ENCODE measurements at regions not wholly inside any gene's neighbourhood (a gene's known extent, or its start where the extent isn't known, plus 50 kb on each side); places are given as distances from the start of the nearest gene placed in this dataset.

DNA sequence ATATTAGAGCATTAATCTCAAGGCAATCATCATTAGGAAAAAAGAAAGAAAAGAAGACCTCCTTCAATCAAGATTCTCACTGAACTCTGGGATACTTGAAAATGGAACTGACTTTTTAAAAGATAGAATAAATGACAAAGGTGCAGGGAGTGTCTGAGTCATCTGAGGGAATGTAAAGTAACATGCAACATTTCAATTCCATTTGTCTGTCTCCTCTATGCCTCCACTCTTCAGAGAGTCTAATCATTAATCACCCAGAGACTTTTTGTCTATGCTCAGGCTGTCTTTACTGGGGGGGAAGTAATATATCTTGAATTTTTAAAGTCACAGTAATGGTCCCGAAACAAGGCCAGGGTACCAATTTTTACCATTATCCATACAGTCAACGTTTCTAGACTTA is 55.0 kb upstream of the PACRGL start (continued):
- TF ChIP-seq CUX1 (CRISPR knock-in tag; IDR thresholded peaks at IDR 0.05) (no peak), SPI1 (IDR thresholded peaks at IDR 0.05; ENCODE audit: borderline replicate concordance, low read depth, low read length) (no peak), ZNF766 (CRISPR knock-in tag; conservative IDR thresholded peaks at IDR 0.05) (no peak), RFX7 (CRISPR knock-in tag; IDR thresholded peaks at IDR 0.05) (no peak), TSC22D4 (tag; IDR thresholded peaks at IDR 0.05) (no peak)

DNA sequence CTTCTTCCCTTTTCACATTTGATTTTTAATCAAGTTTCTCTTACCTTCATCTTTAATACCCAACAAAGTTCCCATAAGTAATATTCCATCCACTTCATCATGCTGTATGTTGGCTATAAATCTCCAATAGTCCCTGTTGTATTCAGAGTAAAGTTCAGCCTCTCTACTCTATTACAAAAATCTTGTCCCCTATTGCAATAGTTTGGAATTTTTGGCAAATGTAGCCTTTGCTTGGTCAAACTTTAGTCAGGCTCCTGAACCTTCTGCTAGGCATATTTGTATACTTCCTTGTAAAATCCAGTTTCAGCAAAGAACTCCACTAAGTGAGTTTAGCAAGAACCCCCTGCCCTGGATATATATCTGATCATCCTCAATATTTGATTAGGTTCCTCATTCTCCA is 54.0 kb upstream of the PACRGL start:
- CTCF ChIA-PET (ENCODE audit: low intra/inter-chr PET ratio), result no interaction called here
- intact Hi-C loops (cut with micrococcal nuclease), result no loop called here
- Histone ChIP-seq H3K36me3 (ENCODE audit: control insufficient read depth, insufficient read depth, low read length) (no peaks in the 10 kb centered on the region), H3K27ac (ENCODE audit: extremely low read depth, low read depth, low read length) (no peak overlapping the region), H3K27me3 (ENCODE audit: control insufficient read depth in 2 of 2, insufficient read depth in 2 of 2, low read length in 2 of 2) (no peaks in the 10 kb centered on the region), H3K79me2 (ENCODE audit: control insufficient read depth, insufficient read depth, low read length) (no peaks in the 10 kb centered on the region), H3K9me3 (replicated peaks; ENCODE audit: control insufficient read depth, insufficient read depth, low read depth, low read length) (no peaks in the 10 kb centered on the region), H2AFZ (ENCODE audit: low read depth, low read length) (no peak overlapping the region), H4K20me1 (replicated peaks; ENCODE audit: control insufficient read depth, insufficient read depth, low read length) (no peaks in the 10 kb centered on the region), H3K4me3 (no peak overlapping the region), H3K4me1 (replicated peaks in 1 of 2; ENCODE audit: control insufficient read depth in 2 of 2, insufficient read depth in 2 of 2, low read length in 2 of 2) (no peaks in the 10 kb centered on the region), H3K4me2 (ENCODE audit: insufficient read depth, low read length) (no peak overlapping the region), H3K9ac (ENCODE audit: insufficient read depth in 1 of 2, low read depth in 2 of 2, low read length in 2 of 2) (no peak overlapping the region), H3K9me1 (ENCODE audit: control insufficient read depth, insufficient read depth, low read length) (no peaks in the 10 kb centered on the region)
- no peak for ATAC-seq
- no peak for DNase-seq (ENCODE audit: extremely low read depth in 1 of 4, low spot score in 3 of 4)
- POLR2A ChIA-PET, result interaction anchor here (0.7 kb wide), 1 partner anchor 1049 kb away, joined by 3 read pairs; no protein-coding TSS in a partner anchor
- in situ Hi-C loops (cut with MboI), result no loop called here
- no TSS peak for BruUV-seq (replicated peaks)
- FAIRE-seq, result no peak
- TF ChIP-seq ZNF57 (CRISPR knock-in tag; IDR thresholded peaks at IDR 0.05) (no peak), GATAD2A (IDR thresholded peaks at IDR 0.05) (no peak), PBX2 (CRISPR knock-in tag; IDR thresholded peaks at IDR 0.05; ENCODE audit: low read depth) (no peak), PBX2 (tag; conservative IDR thresholded peaks at IDR 0.05; ENCODE audit: low read depth) (no peak), COPS2 (conservative IDR thresholded peaks at IDR 0.05) (no peak), LARP7 (IDR thresholded peaks at IDR 0.05) (no peak), TAF1 (IDR thresholded peaks at IDR 0.05; ENCODE audit: control insufficient read depth, extremely low read depth, insufficient read depth, low read length, severe bottlenecking) (no peak), BRD9 (IDR thresholded peaks at IDR 0.05; ENCODE audit: low read depth, partially characterized antibody) (no peak)
- TF ChIP-seq, protein P1, sequence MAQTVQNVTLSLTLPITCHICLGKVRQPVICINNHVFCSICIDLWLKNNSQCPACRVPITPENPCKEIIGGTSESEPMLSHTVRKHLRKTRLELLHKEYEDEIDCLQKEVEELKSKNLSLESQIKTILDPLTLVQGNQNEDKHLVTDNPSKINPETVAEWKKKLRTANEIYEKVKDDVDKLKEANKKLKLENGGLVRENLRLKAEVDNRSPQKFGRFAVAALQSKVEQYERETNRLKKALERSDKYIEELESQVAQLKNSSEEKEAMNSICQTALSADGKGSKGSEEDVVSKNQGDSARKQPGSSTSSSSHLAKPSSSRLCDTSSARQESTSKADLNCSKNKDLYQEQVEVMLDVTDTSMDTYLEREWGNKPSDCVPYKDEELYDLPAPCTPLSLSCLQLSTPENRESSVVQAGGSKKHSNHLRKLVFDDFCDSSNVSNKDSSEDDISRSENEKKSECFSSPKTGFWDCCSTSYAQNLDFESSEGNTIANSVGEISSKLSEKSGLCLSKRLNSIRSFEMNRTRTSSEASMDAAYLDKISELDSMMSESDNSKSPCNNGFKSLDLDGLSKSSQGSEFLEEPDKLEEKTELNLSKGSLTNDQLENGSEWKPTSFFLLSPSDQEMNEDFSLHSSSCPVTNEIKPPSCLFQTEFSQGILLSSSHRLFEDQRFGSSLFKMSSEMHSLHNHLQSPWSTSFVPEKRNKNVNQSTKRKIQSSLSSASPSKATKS (CRISPR knock-in tag; IDR thresholded peaks at IDR 0.05), result no peak
